B cell (primary cell): ENCODE measurements at regions not wholly inside any gene's neighbourhood (a gene's known extent, or its start where the extent isn't known, plus 50 kb on each side); places are given as distances from the start of the nearest gene placed in this dataset.

Experiments used
- ATAC-seq: fragments of 200-7000 bp; cut with Tn5 transposase; one replicate; pipeline ENCODE4 v1.10.0; 2021; ENCODE audit warnings: low read depth, mild to moderate bottlenecking, moderate number of reproducible peaks, moderate library complexity
- CTCF ChIA-PET: fragments of 350-600 bp; sonication (Branson Sonifier 250); formaldehyde crosslinking; loops from one replicate; lab custom pipeline; 2021; ENCODE audit warnings: antibody characterized with exemption, inconsistent platforms; lab: Charles Lee
- POLR2A ChIA-PET: fragments of 350-600 bp; sonication (Branson Sonifier 250); formaldehyde crosslinking; loops from one replicate; lab custom pipeline; 2021; ENCODE audit warnings: antibody characterized with exemption; lab: Charles Lee
- DNase-seq: peaks from one replicate; pipeline ENCODE4 v3.0.0; 2013
- H2AFZ ChIP-seq: 2 replicates; pipeline ENCODE4 v1.6.1; 2012; ENCODE audit warnings: mild to moderate bottlenecking, low read depth, low read length; ENCODE audit not compliant: insufficient read depth, poor library complexity, severe bottlenecking
- H3K27ac ChIP-seq, 2 donors: 1 replicate in 1 of 2; 2 replicates in 1 of 2; pipeline ENCODE4 v1.5.1; 2012 to 2013; ENCODE audit warnings: low read length in 2 of 2, mild to moderate bottlenecking in 2 of 2, moderate library complexity in 1 of 2
- H3K27me3 ChIP-seq, 4 experiments: fragments of 200-600 bp in 1 of 4; sonication (generic) in 1 of 4; replicated peaks in 1 of 4; 1 replicate in 2 of 4; 2 replicates in 2 of 4; pipeline versions ENCODE4 v1.6.1 to v1.7.0; 2013 to 2016; ENCODE audit warnings: low read length in 3 of 4, mild to moderate bottlenecking in 2 of 4, mixed read lengths in 1 of 4, moderate library complexity in 1 of 4; ENCODE audit not compliant: insufficient read depth in 4 of 4, control insufficient read depth in 3 of 4; ENCODE audit errors: control extremely low read depth in 1 of 4
- H3K36me3 ChIP-seq, 2 experiments: replicated peaks in 1 of 2; 1 replicate in 1 of 2; 2 replicates in 1 of 2; pipeline versions ENCODE4 v1.6.1 to v1.7.1; 2013; ENCODE audit warnings: low read length in 1 of 2; ENCODE audit not compliant: insufficient read depth in 2 of 2, control insufficient read depth in 1 of 2; ENCODE audit errors: control extremely low read depth in 1 of 2, extremely low read depth in 1 of 2
- H3K4me1 ChIP-seq, 2 donors: fragments of 200-600 bp in 1 of 2; sonication (generic) in 1 of 2; 1 replicate in 1 of 2; 2 replicates in 1 of 2; pipeline versions ENCODE4 v1.5.1 to v1.6.1; 2013 to 2017; ENCODE audit warnings: low read length in 2 of 2; ENCODE audit not compliant: control insufficient read depth in 2 of 2, insufficient read depth in 2 of 2
- H3K4me2 ChIP-seq: replicated peaks from 2 replicates; pipeline ENCODE3; 2012; ENCODE audit warnings: mild to moderate bottlenecking, low read depth, low read length; ENCODE audit not compliant: poor library complexity, severe bottlenecking
- H3K4me3 ChIP-seq, 5 experiments: fragments of 200-600 bp in 1 of 5; sonication (generic) in 1 of 5; 1 replicate in 3 of 5; 2 replicates in 2 of 5; pipeline versions ENCODE4 v1.5.1 to v1.7.0; 2011 to 2016; ENCODE audit warnings: low read length in 4 of 5, mild to moderate bottlenecking in 4 of 5, low read depth in 2 of 5, control low read depth in 1 of 5, moderate library complexity in 1 of 5; ENCODE audit not compliant: insufficient read depth in 1 of 5; ENCODE audit errors: control extremely low read depth in 1 of 5, extremely low read depth in 1 of 5
- H3K79me2 ChIP-seq: fragments of 200-600 bp; sonication (generic); one replicate; pipeline ENCODE4 v1.6.0; 2016; ENCODE audit warnings: low read length; ENCODE audit not compliant: control insufficient read depth, insufficient read depth
- H3K9ac ChIP-seq: fragments of 200-600 bp; sonication (generic); 2 replicates; pipeline ENCODE4 v1.6.1; 2017; ENCODE audit warnings: mild to moderate bottlenecking, low read length, moderate library complexity
- H3K9me3 ChIP-seq, 3 donors: one replicate each; pipeline versions ENCODE4 v1.6.1 to v1.7.1; 2013; ENCODE audit warnings: low read length in 2 of 3; ENCODE audit not compliant: control insufficient read depth in 2 of 3, insufficient read depth in 1 of 3; ENCODE audit errors: control extremely low read depth in 1 of 3
- H4K20me1 ChIP-seq: 2 replicates; pipeline ENCODE4 v1.6.0; 2012; ENCODE audit warnings: mild to moderate bottlenecking, low read length; ENCODE audit not compliant: insufficient read depth, control insufficient read depth, poor library complexity, severe bottlenecking
- H3K27ac Mint-ChIP-seq: one replicate; pipeline ENCODE4 v1.8.0; 2021; ENCODE audit warnings: mixed read lengths
- H3K27me3 Mint-ChIP-seq: one replicate; pipeline ENCODE4 v1.8.0; 2021; ENCODE audit warnings: mixed read lengths
- H3K4me1 Mint-ChIP-seq: one replicate; pipeline ENCODE4 v1.8.0; 2021; ENCODE audit warnings: mixed read lengths
- H3K4me3 Mint-ChIP-seq: one replicate; pipeline ENCODE4 v1.8.0; 2021; ENCODE audit warnings: mixed read lengths
- H3K9me3 Mint-ChIP-seq: one replicate; pipeline ENCODE4 v1.8.0; 2022; ENCODE audit warnings: mixed read lengths; ENCODE audit not compliant: insufficient read depth
- EZH2 ChIP-seq: IDR thresholded peaks from 2 replicates; pipeline ENCODE4 v1.6.1; 2012; ENCODE audit warnings: borderline replicate concordance, low read depth, mild to moderate bottlenecking, moderate library complexity, low read length; ENCODE audit not compliant: insufficient read depth, poor library complexity, severe bottlenecking
- WGBS: methylation state at CpG from one replicate; pipeline ENCODE4 v1.1.5; 2013; ENCODE audit warnings: missing lambda C conversion rate; ENCODE audit not compliant: insufficient coverage; 5-methylcytosine and 5-hydroxymethylcytosine counted together
- intact Hi-C: fragments of 100-400 bp; cut with micrococcal nuclease; formaldehyde crosslinking; loops from one replicate; pipeline ENCODE4 v1.10.0; 2022
- TF ChIP-seq, protein P1 (sequence below): fragments of 200-600 bp; IDR thresholded peaks from one replicate; pipeline ENCODE4 v1.8.0; 2022; ENCODE audit warnings: antibody characterized with exemption, mild to moderate bottlenecking

DNA sequence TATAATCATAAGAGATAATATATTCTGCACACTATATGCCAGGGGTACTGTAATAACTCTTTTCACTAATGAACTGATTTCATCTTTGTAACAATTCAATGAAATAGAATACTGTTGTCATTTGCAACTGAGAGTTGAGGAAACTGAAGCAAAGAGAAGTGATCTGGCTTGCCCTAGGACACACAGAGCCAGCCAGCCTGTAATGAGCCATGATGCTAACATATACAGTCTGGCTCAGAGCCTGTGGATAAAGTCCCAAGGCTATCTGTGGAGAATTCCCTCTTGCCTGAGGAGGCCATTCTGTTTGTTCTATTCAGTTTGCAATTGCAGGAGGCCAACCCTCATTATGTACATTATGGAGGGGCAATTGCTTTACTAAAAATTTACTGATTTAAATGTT, 241.3 kb downstream of the CXCL12 start:
- H3K27me3 ChIP-seq = no peaks in the 10 kb centered on the region
- Mint-ChIP-seq H3K4me3 (no peak overlapping the region), H3K9me3 (peaks cover 4% of the 10 kb centered on the region), H3K27me3 (no peaks in the 10 kb centered on the region), H3K4me1 (no peaks in the 10 kb centered on the region), H3K27ac (no peak overlapping the region)
- no peaks in the 10 kb centered on the region for H3K79me2 ChIP-seq
- POLR2A ChIA-PET = no interaction called here
- H3K4me2 ChIP-seq = no peak overlapping the region
- no peak overlapping the region for H3K9ac ChIP-seq
- ATAC-seq (no peak), DNase-seq (no peak)
- H4K20me1 ChIP-seq = no peaks in the 10 kb centered on the region
- intact Hi-C loops = no loop called here
- H3K4me1 ChIP-seq = no peaks in the 10 kb centered on the region
- H3K36me3 ChIP-seq = no peaks in the 10 kb centered on the region
- CTCF ChIA-PET = no interaction called here
- H3K4me3 ChIP-seq = no peak overlapping the region
- H3K9me3 ChIP-seq = peaks cover 0 to 3% (median 0%) of the 10 kb centered on the region in 3 donors
- H2AFZ ChIP-seq = no peak overlapping the region
- H3K27ac ChIP-seq = no peak overlapping the region
- TF ChIP-seq, protein P1, sequence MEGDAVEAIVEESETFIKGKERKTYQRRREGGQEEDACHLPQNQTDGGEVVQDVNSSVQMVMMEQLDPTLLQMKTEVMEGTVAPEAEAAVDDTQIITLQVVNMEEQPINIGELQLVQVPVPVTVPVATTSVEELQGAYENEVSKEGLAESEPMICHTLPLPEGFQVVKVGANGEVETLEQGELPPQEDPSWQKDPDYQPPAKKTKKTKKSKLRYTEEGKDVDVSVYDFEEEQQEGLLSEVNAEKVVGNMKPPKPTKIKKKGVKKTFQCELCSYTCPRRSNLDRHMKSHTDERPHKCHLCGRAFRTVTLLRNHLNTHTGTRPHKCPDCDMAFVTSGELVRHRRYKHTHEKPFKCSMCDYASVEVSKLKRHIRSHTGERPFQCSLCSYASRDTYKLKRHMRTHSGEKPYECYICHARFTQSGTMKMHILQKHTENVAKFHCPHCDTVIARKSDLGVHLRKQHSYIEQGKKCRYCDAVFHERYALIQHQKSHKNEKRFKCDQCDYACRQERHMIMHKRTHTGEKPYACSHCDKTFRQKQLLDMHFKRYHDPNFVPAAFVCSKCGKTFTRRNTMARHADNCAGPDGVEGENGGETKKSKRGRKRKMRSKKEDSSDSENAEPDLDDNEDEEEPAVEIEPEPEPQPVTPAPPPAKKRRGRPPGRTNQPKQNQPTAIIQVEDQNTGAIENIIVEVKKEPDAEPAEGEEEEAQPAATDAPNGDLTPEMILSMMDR = no peak
- no peak for TF ChIP-seq EZH2

DNA sequence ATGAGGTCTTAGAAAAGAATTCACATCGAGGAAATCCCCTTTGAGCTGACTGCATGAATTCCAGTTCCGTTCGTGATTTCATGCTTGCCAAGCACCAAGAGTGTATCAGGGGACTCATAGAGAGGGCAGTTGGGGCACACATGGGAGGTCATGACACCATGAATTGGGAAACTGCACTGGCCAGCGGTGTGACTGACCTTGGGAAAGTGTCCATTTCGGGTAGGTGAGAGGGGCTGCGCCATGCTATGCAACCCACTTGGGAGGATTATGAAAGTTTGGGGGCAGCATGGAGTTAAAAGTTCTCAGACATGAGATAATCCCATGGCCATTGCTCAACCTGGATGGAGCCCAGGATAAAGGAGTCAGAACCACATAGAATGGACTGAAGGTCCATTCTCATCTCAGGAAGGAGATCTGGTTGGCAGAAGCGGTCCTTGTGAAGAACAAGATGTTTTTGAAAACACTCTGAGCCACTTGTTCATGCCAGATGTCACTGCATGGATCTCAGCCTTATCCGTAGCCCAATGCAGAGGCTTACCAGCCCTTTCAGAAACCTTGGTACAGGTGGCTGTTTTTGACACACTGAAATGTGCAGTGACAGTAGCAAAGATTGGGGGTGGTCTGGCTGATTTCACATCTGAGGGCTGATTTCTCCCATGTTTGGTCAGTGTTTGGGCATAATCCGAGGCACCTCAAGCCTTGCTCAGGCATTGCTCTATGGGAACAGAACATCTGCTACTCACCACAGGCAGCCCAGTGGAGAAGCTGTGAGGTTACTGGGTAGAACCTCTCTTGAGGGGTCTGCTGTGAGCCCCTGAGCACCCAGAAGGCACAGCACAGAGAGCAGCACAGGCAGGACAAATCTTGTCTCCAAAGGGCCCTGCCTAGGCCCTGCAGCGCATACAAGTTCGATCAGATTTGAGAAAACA, 252.3 kb downstream of the CXCL12 start:
- Mint-ChIP-seq H3K27ac (no peak overlapping the region), H3K4me3 (no peak overlapping the region), H3K9me3 (no peaks in the 10 kb centered on the region), H3K27me3 (no peaks in the 10 kb centered on the region), H3K4me1 (no peaks in the 10 kb centered on the region)
- Histone ChIP-seq H3K4me3 (no peak overlapping the region), H3K4me1 (no peaks in the 10 kb centered on the region), H3K9ac (no peak overlapping the region), H3K79me2 (no peaks in the 10 kb centered on the region), H2AFZ (no peak overlapping the region), H4K20me1 (no peaks in the 10 kb centered on the region), H3K9me3 (no peaks in the 10 kb centered on the region), H3K27ac (no peak overlapping the region), H3K36me3 (no peaks in the 10 kb centered on the region), H3K4me2 (no peak overlapping the region), H3K27me3 (no peaks in the 10 kb centered on the region)
- ATAC-seq = no peak
- ChIA-PET POLR2A (no interaction called here), CTCF (no interaction called here)
- intact Hi-C loops = no loop called here
- WGBS = 83% methylated on average over 11 of the region's 11 CpGs
- DNase-seq = no peak
- TF ChIP-seq EZH2 = no peak
- TF ChIP-seq, protein P1 = no peak
